A673 (cell line): ENCODE measurements at regions not wholly inside any gene's neighbourhood (a gene's known extent, or its start where the extent isn't known, plus 50 kb on each side); places are given as distances from the start of the nearest gene placed in this dataset.

Experiments
- BruUV-seq: library from RNA; stranded (reverse); fragments of 400-500 nt; replicated peaks from 2 replicates; lab custom pipeline; 2021; lab: Mats Ljungman, UMichigan
- CTCF ChIA-PET: fragments of 300-600 bp; sonication (Branson Sonifier 250); formaldehyde crosslinking; loops from one replicate; lab custom pipeline; 2022; ENCODE audit warnings: antibody characterized with exemption; lab: Charles Lee
- POLR2A ChIA-PET: fragments of 300-600 bp; sonication (Branson Sonifier 250); formaldehyde crosslinking; loops from one replicate; lab custom pipeline; 2022; ENCODE audit warnings: antibody characterized with exemption; ENCODE audit not compliant: low non-redundant PET; lab: Charles Lee
- DNase-seq: peaks from one replicate; pipeline ENCODE4 v3.0.0-alpha.2; 2015; ENCODE audit warnings: low spot score
- H3K27ac ChIP-seq: fragments of 200-600 bp; sonication (generic); 2 replicates; pipeline ENCODE4 v1.5.1; 2016; ENCODE audit warnings: mixed run types, low read depth, mild to moderate bottlenecking, mixed read lengths, antibody characterized with exemption, low read length; ENCODE audit not compliant: poor library complexity, severe bottlenecking
- H3K27me3 ChIP-seq: fragments of 200-600 bp; sonication (generic); replicated peaks from 2 replicates; pipeline ENCODE4 v1.6.1; 2017; ENCODE audit warnings: mixed run types, low read depth, mild to moderate bottlenecking, mixed read lengths, antibody characterized with exemption, low read length; ENCODE audit not compliant: insufficient read depth, poor library complexity
- H3K36me3 ChIP-seq: fragments of 200-600 bp; sonication (generic); 2 replicates; pipeline ENCODE4 v1.6.1; 2016; ENCODE audit warnings: mixed run types, mild to moderate bottlenecking, mixed read lengths, antibody characterized with exemption, low read length; ENCODE audit not compliant: insufficient read depth, poor library complexity, severe bottlenecking
- H3K4me1 ChIP-seq: fragments of 200-600 bp; sonication (generic); 2 replicates; pipeline ENCODE4 v1.6.1; 2017; ENCODE audit warnings: mixed run types, mild to moderate bottlenecking, mixed read lengths, antibody characterized with exemption, low read length; ENCODE audit not compliant: insufficient read depth, poor library complexity, severe bottlenecking
- H3K4me3 ChIP-seq: fragments of 200-600 bp; sonication (generic); 2 replicates; pipeline ENCODE4 v1.5.1; 2016; ENCODE audit warnings: low read depth, mixed run types, mild to moderate bottlenecking, mixed read lengths, low read length; ENCODE audit not compliant: poor library complexity, severe bottlenecking
- H3K9me3 ChIP-seq: fragments of 200-600 bp; sonication (generic); 2 replicates; pipeline ENCODE4 v1.6.1; 2016; ENCODE audit warnings: mixed run types, low read depth, mild to moderate bottlenecking, mixed read lengths, antibody characterized with exemption, low read length; ENCODE audit not compliant: poor library complexity, severe bottlenecking
- EZH2 ChIP-seq: fragments of 200-600 bp; sonication (generic); IDR thresholded peaks from 2 replicates; pipeline ENCODE4 v1.6.1; 2017; ENCODE audit warnings: borderline replicate concordance, low read depth, mild to moderate bottlenecking, mixed read lengths, antibody characterized with exemption, low read length; ENCODE audit not compliant: poor library complexity, severe bottlenecking
- intact Hi-C: fragments of 100-400 bp; cut with micrococcal nuclease; formaldehyde crosslinking; loops from one replicate; pipeline ENCODE4 v1.10.0; 2022; ENCODE audit not compliant: unreplicated experiment
- TF ChIP-seq, protein P1 (sequence below): fragments of 300-800, 200-600 bp; sonication (generic); conservative IDR thresholded peaks from 2 replicates; pipeline ENCODE4 v1.5.1; 2017; ENCODE audit warnings: low read depth, mild to moderate bottlenecking, antibody characterized with exemption, low read length, moderate library complexity, mixed read lengths

DNA sequence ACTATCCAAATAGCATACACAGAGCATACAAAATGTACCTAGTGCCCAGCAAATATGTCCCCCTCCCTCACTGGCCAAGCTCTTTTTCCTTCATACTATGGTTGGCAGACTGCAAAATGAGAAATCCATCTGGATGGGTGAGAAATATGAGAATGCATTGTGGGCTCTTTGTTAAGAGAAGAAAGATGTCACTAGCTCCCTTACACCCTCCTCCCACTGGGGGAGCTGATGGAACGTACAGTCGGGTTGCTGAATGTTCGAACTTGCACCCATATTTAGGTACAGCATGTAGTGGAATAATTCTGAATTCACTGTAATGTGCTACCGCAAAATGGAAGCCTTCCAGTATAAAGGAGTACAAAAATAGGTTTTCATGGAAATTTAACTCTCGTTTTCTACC is 377.4 kb downstream of the GRIN2B start:
- H3K27me3 ChIP-seq = peaks cover 33% of the 10 kb centered on the region
- H3K9me3 ChIP-seq = no peaks in the 10 kb centered on the region
- no peak overlapping the region for H3K4me3 ChIP-seq
- H3K27ac ChIP-seq = no peak overlapping the region
- no peak for DNase-seq
- no peaks in the 10 kb centered on the region for H3K36me3 ChIP-seq
- no peak for TF ChIP-seq EZH2
- TF ChIP-seq, protein P1, sequence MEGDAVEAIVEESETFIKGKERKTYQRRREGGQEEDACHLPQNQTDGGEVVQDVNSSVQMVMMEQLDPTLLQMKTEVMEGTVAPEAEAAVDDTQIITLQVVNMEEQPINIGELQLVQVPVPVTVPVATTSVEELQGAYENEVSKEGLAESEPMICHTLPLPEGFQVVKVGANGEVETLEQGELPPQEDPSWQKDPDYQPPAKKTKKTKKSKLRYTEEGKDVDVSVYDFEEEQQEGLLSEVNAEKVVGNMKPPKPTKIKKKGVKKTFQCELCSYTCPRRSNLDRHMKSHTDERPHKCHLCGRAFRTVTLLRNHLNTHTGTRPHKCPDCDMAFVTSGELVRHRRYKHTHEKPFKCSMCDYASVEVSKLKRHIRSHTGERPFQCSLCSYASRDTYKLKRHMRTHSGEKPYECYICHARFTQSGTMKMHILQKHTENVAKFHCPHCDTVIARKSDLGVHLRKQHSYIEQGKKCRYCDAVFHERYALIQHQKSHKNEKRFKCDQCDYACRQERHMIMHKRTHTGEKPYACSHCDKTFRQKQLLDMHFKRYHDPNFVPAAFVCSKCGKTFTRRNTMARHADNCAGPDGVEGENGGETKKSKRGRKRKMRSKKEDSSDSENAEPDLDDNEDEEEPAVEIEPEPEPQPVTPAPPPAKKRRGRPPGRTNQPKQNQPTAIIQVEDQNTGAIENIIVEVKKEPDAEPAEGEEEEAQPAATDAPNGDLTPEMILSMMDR = no peak
- CTCF ChIA-PET = interaction anchor here (1.1 kb wide), 1 partner anchor 50 kb away, joined by 4 read pairs; no protein-coding TSS in a partner anchor
- intact Hi-C loops = no loop called here
- BruUV-seq = no TSS peak
- H3K4me1 ChIP-seq = no peaks in the 10 kb centered on the region
- POLR2A ChIA-PET = no interaction called here

DNA sequence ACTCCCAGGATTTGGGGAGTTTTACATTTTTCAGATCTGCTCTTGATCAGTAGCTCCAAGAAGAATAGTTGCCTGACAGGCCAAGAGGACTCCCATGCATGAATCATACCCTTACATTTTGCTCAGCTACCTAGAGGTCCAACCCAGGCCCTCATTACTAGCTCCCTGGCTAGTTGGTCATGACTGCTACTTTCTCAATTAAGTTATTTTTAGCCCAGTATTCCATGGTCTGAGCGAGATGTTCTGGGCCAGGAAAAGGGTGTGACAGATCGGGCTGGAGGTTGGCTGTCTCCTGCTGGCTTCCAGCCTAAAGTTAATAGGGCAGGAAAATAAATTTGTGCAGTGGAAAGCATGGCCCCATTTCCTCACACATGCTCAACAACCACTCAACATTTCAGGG is 379.2 kb downstream of the GRIN2B start:
- Histone ChIP-seq H3K9me3 (no peaks in the 10 kb centered on the region), H3K27me3 (peaks cover 41% of the 10 kb centered on the region), H3K36me3 (no peaks in the 10 kb centered on the region), H3K27ac (no peak overlapping the region), H3K4me3 (no peak overlapping the region), H3K4me1 (no peaks in the 10 kb centered on the region)
- no TSS peak for BruUV-seq
- ChIA-PET POLR2A (no interaction called here), CTCF (no interaction called here)
- intact Hi-C loops = no loop called here
- no peak for DNase-seq
- no peak for TF ChIP-seq EZH2
- TF ChIP-seq, protein P1 = no peak

DNA sequence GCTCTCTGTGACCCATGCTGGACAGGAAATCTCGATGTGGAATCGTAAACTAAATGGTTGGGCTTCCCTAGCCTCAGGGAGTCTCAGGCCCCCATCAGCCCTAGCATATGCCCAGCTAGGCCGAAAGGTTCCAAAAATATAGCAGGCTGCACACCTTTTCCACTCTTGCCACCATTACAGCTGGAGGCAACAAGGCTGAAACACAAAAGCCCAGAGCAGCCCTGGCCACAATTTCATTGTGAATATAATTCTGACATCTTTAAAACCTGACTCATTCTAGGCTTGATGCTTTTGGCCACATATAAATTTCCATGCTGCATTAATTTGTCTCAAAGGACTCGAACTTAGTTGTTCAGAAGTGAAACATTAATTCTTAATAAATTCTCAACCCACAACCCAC is 382.2 kb downstream of the GRIN2B start:
- ChIA-PET CTCF (no interaction called here), POLR2A (no interaction called here)
- peaks cover 36% of the 10 kb centered on the region for H3K27me3 ChIP-seq
- H3K4me3 ChIP-seq = no peak overlapping the region
- no peak for DNase-seq
- H3K9me3 ChIP-seq = no peaks in the 10 kb centered on the region
- intact Hi-C loops = no loop called here
- H3K4me1 ChIP-seq = no peaks in the 10 kb centered on the region
- TF ChIP-seq EZH2 = no peak
- TF ChIP-seq, protein P1 = no peak
- no peak overlapping the region for H3K27ac ChIP-seq
- BruUV-seq = no TSS peak
- no peaks in the 10 kb centered on the region for H3K36me3 ChIP-seq
